HL-60 (cell line): ENCODE measurements at regions not wholly inside any gene's neighbourhood (a gene's known extent, or its start where the extent isn't known, plus 50 kb on each side); places are given as distances from the start of the nearest gene placed in this dataset.

Source experiments
- DNase-seq, 2 experiments: peaks; one replicate each; pipeline ENCODE4 v3.0.0-alpha.2; 2010 to 2020; ENCODE audit warnings: low read depth in 1 of 2, low spot score in 1 of 2
- H3K27ac ChIP-seq: fragments of 250-450 bp; sonication (Bioruptor Pico); replicated peaks from 2 replicates; pipeline ENCODE4 v1.5.1; 2020; ENCODE audit warnings: mild to moderate bottlenecking, moderate library complexity
- H3K27me3 ChIP-seq: fragments of 250-450 bp; sonication (Bioruptor Pico); 2 replicates; pipeline ENCODE4 v1.5.1; 2021; ENCODE audit warnings: mild to moderate bottlenecking, moderate library complexity; ENCODE audit not compliant: insufficient read depth, poor library complexity, severe bottlenecking
- H3K4me3 ChIP-seq: replicated peaks from 2 replicates; pipeline ENCODE4 v1.5.1; 2011; ENCODE audit warnings: mild to moderate bottlenecking, control low read depth, low read length; ENCODE audit not compliant: insufficient read depth
- CTCF ChIP-seq: IDR thresholded peaks from one replicate; pipeline ENCODE4 v1.5.1; 2011; ENCODE audit warnings: low read length, control low read depth, inconsistent platforms; ENCODE audit not compliant: insufficient read depth
- GABPA ChIP-seq: IDR thresholded peaks from 2 replicates; pipeline ENCODE4 v1.6.1; 2012; ENCODE audit warnings: low read depth
- POLR2AphosphoS5 ChIP-seq: IDR thresholded peaks from 2 replicates; pipeline ENCODE4 v1.6.1; 2012; ENCODE audit warnings: low read depth
- SPI1 ChIP-seq: IDR thresholded peaks from 2 replicates; pipeline ENCODE4 v1.6.1; 2012; ENCODE audit warnings: low read depth, mild to moderate bottlenecking, borderline replicate concordance
- TF ChIP-seq, protein P1 (sequence below): IDR thresholded peaks from 2 replicates; pipeline ENCODE4 v1.6.1; 2012; ENCODE audit warnings: low read depth; ENCODE audit not compliant: insufficient replicate concordance

DNA sequence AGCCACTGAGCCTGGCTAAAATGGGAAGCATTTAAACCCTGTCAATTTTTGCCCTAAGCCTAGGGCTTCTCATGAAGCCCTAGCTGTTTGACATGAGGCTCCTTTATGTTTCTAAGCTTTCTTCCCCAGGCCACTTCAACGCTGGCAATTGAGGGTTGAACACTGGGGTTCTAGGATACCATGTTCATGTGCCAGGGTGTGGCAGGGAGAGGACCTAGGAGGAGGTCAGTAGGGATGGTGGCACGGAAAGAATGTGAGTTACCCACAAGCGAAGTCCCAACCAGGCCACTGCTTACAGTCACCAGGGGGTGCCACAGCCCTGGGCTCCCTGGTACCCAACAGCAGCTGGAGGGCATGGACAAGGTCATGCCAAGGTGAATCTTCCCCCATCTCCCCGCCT is 90.8 kb upstream of the AJAP1 start:
- TF ChIP-seq, protein P1, sequence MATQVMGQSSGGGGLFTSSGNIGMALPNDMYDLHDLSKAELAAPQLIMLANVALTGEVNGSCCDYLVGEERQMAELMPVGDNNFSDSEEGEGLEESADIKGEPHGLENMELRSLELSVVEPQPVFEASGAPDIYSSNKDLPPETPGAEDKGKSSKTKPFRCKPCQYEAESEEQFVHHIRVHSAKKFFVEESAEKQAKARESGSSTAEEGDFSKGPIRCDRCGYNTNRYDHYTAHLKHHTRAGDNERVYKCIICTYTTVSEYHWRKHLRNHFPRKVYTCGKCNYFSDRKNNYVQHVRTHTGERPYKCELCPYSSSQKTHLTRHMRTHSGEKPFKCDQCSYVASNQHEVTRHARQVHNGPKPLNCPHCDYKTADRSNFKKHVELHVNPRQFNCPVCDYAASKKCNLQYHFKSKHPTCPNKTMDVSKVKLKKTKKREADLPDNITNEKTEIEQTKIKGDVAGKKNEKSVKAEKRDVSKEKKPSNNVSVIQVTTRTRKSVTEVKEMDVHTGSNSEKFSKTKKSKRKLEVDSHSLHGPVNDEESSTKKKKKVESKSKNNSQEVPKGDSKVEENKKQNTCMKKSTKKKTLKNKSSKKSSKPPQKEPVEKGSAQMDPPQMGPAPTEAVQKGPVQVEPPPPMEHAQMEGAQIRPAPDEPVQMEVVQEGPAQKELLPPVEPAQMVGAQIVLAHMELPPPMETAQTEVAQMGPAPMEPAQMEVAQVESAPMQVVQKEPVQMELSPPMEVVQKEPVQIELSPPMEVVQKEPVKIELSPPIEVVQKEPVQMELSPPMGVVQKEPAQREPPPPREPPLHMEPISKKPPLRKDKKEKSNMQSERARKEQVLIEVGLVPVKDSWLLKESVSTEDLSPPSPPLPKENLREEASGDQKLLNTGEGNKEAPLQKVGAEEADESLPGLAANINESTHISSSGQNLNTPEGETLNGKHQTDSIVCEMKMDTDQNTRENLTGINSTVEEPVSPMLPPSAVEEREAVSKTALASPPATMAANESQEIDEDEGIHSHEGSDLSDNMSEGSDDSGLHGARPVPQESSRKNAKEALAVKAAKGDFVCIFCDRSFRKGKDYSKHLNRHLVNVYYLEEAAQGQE, result no peak
- TF ChIP-seq POLR2AphosphoS5 (no peak), SPI1 (no peak), CTCF (no peak), GABPA (no peak)
- Histone ChIP-seq H3K27me3 (no peaks in the 10 kb centered on the region), H3K4me3 (no peak overlapping the region), H3K27ac (no peak overlapping the region)
- DNase-seq, result no peak

DNA sequence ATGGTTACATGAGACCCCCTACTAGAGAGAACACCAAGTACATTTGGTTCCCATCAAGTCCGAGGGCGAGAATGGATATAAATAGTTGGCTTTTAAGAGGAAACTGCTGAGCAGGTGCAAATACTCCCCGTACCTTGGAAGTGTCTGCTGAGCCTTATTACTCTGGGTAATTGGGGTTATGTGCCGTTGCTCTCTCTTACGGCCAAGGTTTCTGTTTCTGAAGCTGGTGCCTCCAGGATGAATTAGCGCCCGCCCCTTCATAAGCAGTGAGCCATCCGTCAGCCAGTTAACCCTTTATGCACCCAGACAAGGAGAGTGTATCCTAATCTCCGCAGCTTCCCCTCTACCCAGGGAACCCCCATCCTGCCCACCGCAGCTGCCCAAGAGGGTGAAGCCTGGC is 90.4 kb upstream of the AJAP1 start:
- no peak for TF ChIP-seq CTCF
- TF ChIP-seq, protein P1, result no peak
- TF ChIP-seq SPI1, result no peak
- TF ChIP-seq POLR2AphosphoS5, result no peak
- TF ChIP-seq GABPA, result no peak
- Histone ChIP-seq H3K27ac (no peak overlapping the region), H3K4me3 (no peak overlapping the region), H3K27me3 (no peaks in the 10 kb centered on the region)
- DNase-seq, result no peak

DNA sequence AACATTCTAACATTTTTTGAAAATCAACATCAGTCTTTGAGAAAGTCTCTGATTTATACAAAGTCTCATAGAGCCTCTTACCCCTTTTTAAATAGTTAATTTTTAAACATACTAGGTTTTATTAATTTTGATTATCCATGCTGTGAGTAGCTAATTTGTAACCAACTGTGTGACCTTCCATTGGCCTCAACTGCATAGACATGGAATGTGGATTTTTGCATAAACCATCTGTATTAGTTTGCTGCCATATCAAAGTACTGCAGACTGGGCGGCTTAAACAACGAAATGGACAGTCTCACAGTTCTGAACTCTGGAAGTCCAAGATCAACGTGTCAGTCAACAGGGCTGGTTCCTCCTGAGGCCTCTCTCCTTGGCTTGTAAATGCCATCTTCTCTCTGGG is 89.2 kb upstream of the AJAP1 start:
- Histone ChIP-seq H3K4me3 (no peak overlapping the region), H3K27me3 (no peaks in the 10 kb centered on the region), H3K27ac (no peak overlapping the region)
- TF ChIP-seq SPI1 (no peak), GABPA (no peak), POLR2AphosphoS5 (no peak), CTCF (no peak)
- TF ChIP-seq, protein P1, result no peak
- DNase-seq, result no peak
